CD14-positive monocyte (primary cell): ENCODE measurements at regions not wholly inside any gene's neighbourhood (a gene's known extent, or its start where the extent isn't known, plus 50 kb on each side); places are given as distances from the start of the nearest gene placed in this dataset.

ENCODE experiments used
- DNase-seq, 3 donors: peaks; one replicate each; pipeline ENCODE4 v3.0.0-alpha.2; 2011 to 2022
- H2AFZ ChIP-seq: 2 replicates; pipeline ENCODE4 v1.6.0; 2012; ENCODE audit warnings: mild to moderate bottlenecking, low read depth, low read length, inconsistent platforms; ENCODE audit not compliant: insufficient read depth, poor library complexity, severe bottlenecking
- H3K27ac ChIP-seq, 2 donors: 1 replicate in 1 of 2; 2 replicates in 1 of 2; pipeline ENCODE4 v1.5.1; 2012 to 2013; ENCODE audit warnings: low read length in 2 of 2, control low read depth in 1 of 2, inconsistent platforms in 1 of 2, low read depth in 1 of 2, mild to moderate bottlenecking in 1 of 2
- H3K27me3 ChIP-seq, 2 donors: one replicate each; pipeline versions ENCODE4 v1.6.0 to v1.6.1; 2011 to 2013; ENCODE audit warnings: low read length in 2 of 2; ENCODE audit not compliant: control insufficient read depth in 2 of 2, insufficient read depth in 2 of 2
- H3K36me3 ChIP-seq, 2 donors: replicated peaks in 1 of 2; 1 replicate in 1 of 2; 2 replicates in 1 of 2; pipeline versions ENCODE4 v1.5.1 to v1.6.1; 2012 to 2013; ENCODE audit warnings: low read length in 2 of 2, control low read depth in 1 of 2, inconsistent platforms in 1 of 2, mild to moderate bottlenecking in 1 of 2; ENCODE audit not compliant: insufficient read depth in 2 of 2, control insufficient read depth in 1 of 2
- H3K4me1 ChIP-seq, 2 donors: 1 replicate in 1 of 2; 2 replicates in 1 of 2; pipeline versions ENCODE4 v1.5.1 to v1.6.1; 2012 to 2013; ENCODE audit warnings: low read length in 2 of 2, control low read depth in 1 of 2, inconsistent platforms in 1 of 2, mild to moderate bottlenecking in 1 of 2, moderate library complexity in 1 of 2; ENCODE audit not compliant: insufficient read depth in 2 of 2, control insufficient read depth in 1 of 2
- H3K4me2 ChIP-seq: replicated peaks from 2 replicates; pipeline ENCODE3; 2012; ENCODE audit warnings: low read length, moderate library complexity, mild to moderate bottlenecking; ENCODE audit not compliant: poor library complexity, severe bottlenecking; ENCODE audit errors: extremely low read depth
- H3K4me3 ChIP-seq, 3 experiments: fragments of 200-600 bp in 1 of 3; sonication (generic) in 1 of 3; replicated peaks in 1 of 3; 1 replicate in 2 of 3; 2 replicates in 1 of 3; pipeline ENCODE4 v1.5.1; 2011 to 2013; ENCODE audit warnings: low read length in 3 of 3, mild to moderate bottlenecking in 3 of 3, control low read depth in 2 of 3, low read depth in 2 of 3, inconsistent platforms in 1 of 3, moderate library complexity in 1 of 3
- H3K79me2 ChIP-seq: 2 replicates; pipeline ENCODE4 v1.6.0; 2012; ENCODE audit warnings: mild to moderate bottlenecking, control low read depth, inconsistent platforms, low read length, moderate library complexity; ENCODE audit not compliant: insufficient read depth
- H3K9ac ChIP-seq: 2 replicates; pipeline ENCODE4 v1.6.0; 2017; ENCODE audit warnings: low read length, mild to moderate bottlenecking; ENCODE audit not compliant: insufficient read depth, poor library complexity, severe bottlenecking
- H3K9me3 ChIP-seq, 2 donors: replicated peaks in 1 of 2; 1 replicate in 1 of 2; 2 replicates in 1 of 2; pipeline versions ENCODE4 v1.5.1 to v1.6.1; 2012 to 2013; ENCODE audit warnings: low read length in 2 of 2, control low read depth in 1 of 2; ENCODE audit not compliant: control insufficient read depth in 1 of 2, insufficient read depth in 1 of 2
- H4K20me1 ChIP-seq: 2 replicates; pipeline ENCODE4 v1.6.0; 2012; ENCODE audit warnings: mild to moderate bottlenecking, low read length, control low read depth, moderate library complexity; ENCODE audit not compliant: insufficient read depth
- H3K27ac Mint-ChIP-seq, 7 donors: one replicate each; pipeline ENCODE4 v1.8.0; 2020; ENCODE audit warnings: mild to moderate bottlenecking in 7 of 7, mixed read lengths in 7 of 7, moderate library complexity in 6 of 7, inconsistent platforms in 2 of 7
- H3K27me3 Mint-ChIP-seq, 3 donors: one replicate each; pipeline ENCODE4 v1.8.0; 2021 to 2022; ENCODE audit warnings: low read depth in 3 of 3, mild to moderate bottlenecking in 3 of 3, mixed read lengths in 3 of 3, moderate library complexity in 3 of 3, inconsistent platforms in 1 of 3
- H3K36me3 Mint-ChIP-seq, 2 donors: one replicate each; pipeline ENCODE4 v1.8.0; 2020; ENCODE audit warnings: mixed read lengths in 2 of 2, inconsistent platforms in 1 of 2, mild to moderate bottlenecking in 1 of 2
- H3K4me1 Mint-ChIP-seq: one replicate; pipeline ENCODE4 v1.8.0; 2020; ENCODE audit warnings: mild to moderate bottlenecking, mixed read lengths
- H3K4me3 Mint-ChIP-seq, 2 donors: one replicate each; pipeline ENCODE4 v1.8.0; 2020; ENCODE audit warnings: mild to moderate bottlenecking in 2 of 2, mixed read lengths in 2 of 2, moderate library complexity in 1 of 2
- H3K9me3 Mint-ChIP-seq, 7 donors: one replicate each; pipeline ENCODE4 v1.8.0; 2020 to 2022; ENCODE audit warnings: mixed read lengths in 7 of 7, mild to moderate bottlenecking in 6 of 7, moderate library complexity in 6 of 7, inconsistent platforms in 2 of 7
- CTCF ChIP-seq: fragments of 200-600 bp; IDR thresholded peaks from one replicate; pipeline ENCODE4 v1.8.0; 2022; ENCODE audit warnings: antibody characterized with exemption, mild to moderate bottlenecking
- WGBS: methylation state at CpG from one replicate; pipeline ENCODE4 v1.1.5; 2013; ENCODE audit warnings: missing lambda C conversion rate; ENCODE audit not compliant: insufficient coverage; 5-methylcytosine and 5-hydroxymethylcytosine counted together
- intact Hi-C, 2 donors: fragments of 100-400 bp; cut with micrococcal nuclease; formaldehyde crosslinking; loops; one replicate each; pipeline versions ENCODE4 v1.15.0 to v1.15.1; 2023

GRCh38 chr6:153215242-153215641, 84.2 kb upstream of the RGS17 start:
- Histone ChIP-seq H3K36me3 (no peaks in the 10 kb centered on the region), H3K9ac (no peak overlapping the region), H3K9me3 (no peaks in the 10 kb centered on the region), H3K27ac (no peak overlapping the region), H3K27me3 (no peaks in the 10 kb centered on the region), H4K20me1 (no peaks in the 10 kb centered on the region), H3K4me3 (no peak overlapping the region), H3K4me1 (no peaks in the 10 kb centered on the region), H2AFZ (no peak overlapping the region), H3K4me2 (no peak overlapping the region), H3K79me2 (no peaks in the 10 kb centered on the region)
- peaks cover 0 to 3% (median 2%) of the 10 kb centered on the region in 7 donors for H3K9me3 Mint-ChIP-seq
- H3K4me3 Mint-ChIP-seq, result no peak overlapping the region
- no peak for DNase-seq
- H3K36me3 Mint-ChIP-seq, result no peaks in the 10 kb centered on the region
- peaks cover 4% of the 10 kb centered on the region for H3K4me1 Mint-ChIP-seq
- H3K27me3 Mint-ChIP-seq, result peaks cover 0 to 2% (median 0%) of the 10 kb centered on the region in 3 donors
- WGBS, result 100% methylated on average over 1 of the region's 5 CpGs
- no peak overlapping the region for H3K27ac Mint-ChIP-seq
- no peak for TF ChIP-seq CTCF
- intact Hi-C loops, result no loop called here

- Histone ChIP-seq H3K9me3 (no peaks in the 10 kb centered on the region), H3K27ac (no peak overlapping the region), H3K27me3 (no peaks in the 10 kb centered on the region), H3K4me3 (no peak overlapping the region), H4K20me1 (no peaks in the 10 kb centered on the region), H2AFZ (no peak overlapping the region), H3K4me2 (no peak overlapping the region), H3K9ac (no peak overlapping the region), H3K4me1 (peaks cover 0 to 2% of the 10 kb centered on the region in 2 donors), H3K79me2 (no peaks in the 10 kb centered on the region), H3K36me3 (no peaks in the 10 kb centered on the region)
- no CpG with 5 or more reads among the region's 1 CpG for WGBS
- peaks cover 0 to 3% (median 2%) of the 10 kb centered on the region in 7 donors for H3K9me3 Mint-ChIP-seq
- peak overlapping the region in 1 of 7 donors; percentile 38 for H3K27ac Mint-ChIP-seq
- peaks cover 8% of the 10 kb centered on the region for H3K4me1 Mint-ChIP-seq
- intact Hi-C loops, result no loop called here
- no peak overlapping the region for H3K4me3 Mint-ChIP-seq
- no peak for DNase-seq
- no peaks in the 10 kb centered on the region for H3K36me3 Mint-ChIP-seq
- TF ChIP-seq CTCF, result no peak
- peaks cover 0 to 2% (median 0%) of the 10 kb centered on the region in 3 donors for H3K27me3 Mint-ChIP-seq
These were observed 83.4 kb upstream of the RGS17 start for GRCh38 chr6:153214436-153214835.
